GOT3 (cell line): ENCODE measurements at regions not wholly inside any gene's neighbourhood (a gene's known extent, or its start where the extent isn't known, plus 50 kb on each side); places are given as distances from the start of the nearest gene placed in this dataset.

Experiments used
- DNase-seq: peaks from one replicate; lab custom pipeline; 2025; ENCODE audit warnings: mixed read lengths; lab: John Stamatoyannopoulos, UW

GRCh38 chr4:22217480-22217879, 268.9 kb upstream of the KCNIP4 start:
- DNase-seq, result no peak

- DNase-seq, result no peak
Observed at GRCh38 chr4:22216278-22216677, 267.7 kb upstream of the KCNIP4 start.

GRCh38 chr4:22215084-22215483, 266.5 kb upstream of the KCNIP4 start:
- DNase-seq, result no peak

GRCh38 chr4:22203711-22204011, 255.1 kb upstream of the KCNIP4 start:
- no peak for DNase-seq

- no peak for DNase-seq
Observed at GRCh38 chr4:22202975-22203710, 254.6 kb upstream of the KCNIP4 start.

GRCh38 chr4:22202246-22202974, 253.8 kb upstream of the KCNIP4 start:
- DNase-seq, result no peak

- DNase-seq, result no peak
Observed at GRCh38 chr4:22201256-22201655, 252.7 kb upstream of the KCNIP4 start.

- DNase-seq, result no peak
Observed at GRCh38 chr4:22196551-22196950, 248.0 kb upstream of the KCNIP4 start.

- no peak for DNase-seq
Observed at GRCh38 chr4:22192084-22192511, 243.5 kb upstream of the KCNIP4 start.

- no peak for DNase-seq
Observed at GRCh38 chr4:22191565-22191964, 243.0 kb upstream of the KCNIP4 start.

- DNase-seq, result no peak
Observed at GRCh38 chr4:22190855-22191254, 242.3 kb upstream of the KCNIP4 start.

- no peak for DNase-seq
Observed at GRCh38 chr4:22187203-22187820, 238.7 kb upstream of the KCNIP4 start.

- DNase-seq, result no peak
Observed at GRCh38 chr4:22181736-22182135, 233.2 kb upstream of the KCNIP4 start.

GRCh38 chr4:22179124-22179874, 230.7 kb upstream of the KCNIP4 start:
- peak; percentile 11 for DNase-seq

- no peak for DNase-seq
Observed at GRCh38 chr4:22174640-22175039, 226.1 kb upstream of the KCNIP4 start.

GRCh38 chr4:22170353-22170752, 221.8 kb upstream of the KCNIP4 start:
- no peak for DNase-seq

- no peak for DNase-seq
Observed at GRCh38 chr4:22167201-22167600, 218.6 kb upstream of the KCNIP4 start.

- no peak for DNase-seq
Observed at GRCh38 chr4:22162454-22162853, 213.9 kb upstream of the KCNIP4 start.

GRCh38 chr4:22130741-22131140, 182.2 kb upstream of the KCNIP4 start:
- no peak for DNase-seq

- DNase-seq, result no peak
Observed at GRCh38 chr4:22129454-22130029, 181.0 kb upstream of the KCNIP4 start.

- no peak for DNase-seq
Observed at GRCh38 chr4:22122062-22122461, 173.5 kb upstream of the KCNIP4 start.

- DNase-seq, result no peak
Observed at GRCh38 chr4:22115262-22115661, 166.7 kb upstream of the KCNIP4 start.
